GM19463 (cell line): ENCODE measurements at regions not wholly inside any gene's neighbourhood (a gene's known extent, or its start where the extent isn't known, plus 50 kb on each side); places are given as distances from the start of the nearest gene placed in this dataset.
"Not testable (repeated sequence)": the region's sequence is repeated elsewhere in the genome, so short reads cannot be mapped to it uniquely, and the experiment has no call there.

Experiments used
- ATAC-seq: cut with Tn5 transposase; IDR thresholded peaks from one replicate; pipeline ENCODE4 v1.9.1; 2021; ENCODE audit warnings: mild to moderate bottlenecking, moderate library complexity; ENCODE audit not compliant: unreplicated experiment

- ATAC-seq = no peak
Measured at GRCh38 chr5:89690331-89690730, 719.2 kb downstream of the CETN3 start.

GRCh38 chr5:89686081-89686765 is 723.3 kb downstream of the CETN3 start:
- no peak for ATAC-seq

DNA sequence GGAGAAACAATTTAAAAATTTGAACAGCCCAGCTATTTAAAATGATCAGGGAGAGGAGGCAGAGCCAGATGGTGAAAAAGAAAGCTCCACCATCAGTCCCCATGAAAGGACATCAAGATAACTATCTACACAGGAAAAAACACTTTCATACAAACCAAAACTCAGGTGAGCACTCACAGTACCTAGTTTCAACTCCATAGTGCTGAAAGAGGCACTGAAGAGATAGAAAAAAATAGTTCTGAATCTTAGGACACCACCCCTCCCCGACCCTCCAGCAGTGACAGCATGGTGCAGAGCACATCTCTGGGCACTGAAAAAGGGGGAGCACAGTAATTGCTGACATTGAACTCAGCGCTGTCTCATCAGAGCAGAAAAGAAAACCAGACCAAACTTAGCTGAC is 732.9 kb downstream of the CETN3 start:
- ATAC-seq = no peak

- ATAC-seq = no peak
Measured at GRCh38 chr5:89673019-89673418, 736.5 kb downstream of the CETN3 start.

DNA sequence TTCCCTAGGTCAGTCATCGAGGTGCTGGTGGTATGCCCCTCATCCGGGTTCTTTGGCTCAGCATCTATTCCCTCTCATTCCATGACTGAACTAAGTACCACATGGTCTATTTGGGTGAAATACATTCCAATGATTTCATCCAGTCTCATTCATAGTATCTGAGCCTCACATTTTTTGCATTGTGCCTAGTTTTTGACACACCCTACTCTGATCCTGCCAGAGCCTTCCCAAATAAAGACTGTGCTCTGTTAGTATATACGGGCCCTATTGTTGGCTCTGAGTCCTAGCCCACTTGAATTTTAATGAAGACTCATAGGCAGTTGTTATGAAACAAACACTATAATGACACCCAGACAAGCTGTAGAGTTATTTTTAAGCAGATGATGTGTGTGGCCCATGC is 740.7 kb downstream of the CETN3 start:
- no peak for ATAC-seq

DNA sequence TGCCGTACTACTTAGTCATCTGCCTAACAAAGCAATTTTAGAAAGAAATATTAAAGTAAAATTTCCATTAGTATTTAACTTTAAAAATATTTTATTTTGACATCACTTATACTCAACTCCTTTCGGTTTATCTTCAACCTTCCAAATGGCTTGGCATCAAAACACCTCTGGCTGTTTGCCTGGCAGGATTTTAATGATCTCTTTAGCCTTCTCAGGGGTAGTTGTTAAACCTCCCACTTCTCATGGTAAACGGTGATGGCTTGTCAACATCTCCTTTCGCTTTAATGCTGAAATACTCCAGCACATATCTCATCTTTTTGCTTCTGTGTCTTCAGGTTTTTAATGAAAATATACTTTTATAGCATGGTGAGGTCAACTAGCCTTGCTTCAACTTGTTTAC is 747.1 kb downstream of the CETN3 start:
- no peak for ATAC-seq

- ATAC-seq = no peak
Measured at GRCh38 chr5:89638871-89639270, 755.9 kb upstream of the MEF2C start.

- ATAC-seq = not testable (repeated sequence)
Measured at GRCh38 chr5:89634176-89634575, 751.2 kb upstream of the MEF2C start.

GRCh38 chr5:89630064-89630463 is 747.1 kb upstream of the MEF2C start:
- not testable (repeated sequence) for ATAC-seq

DNA sequence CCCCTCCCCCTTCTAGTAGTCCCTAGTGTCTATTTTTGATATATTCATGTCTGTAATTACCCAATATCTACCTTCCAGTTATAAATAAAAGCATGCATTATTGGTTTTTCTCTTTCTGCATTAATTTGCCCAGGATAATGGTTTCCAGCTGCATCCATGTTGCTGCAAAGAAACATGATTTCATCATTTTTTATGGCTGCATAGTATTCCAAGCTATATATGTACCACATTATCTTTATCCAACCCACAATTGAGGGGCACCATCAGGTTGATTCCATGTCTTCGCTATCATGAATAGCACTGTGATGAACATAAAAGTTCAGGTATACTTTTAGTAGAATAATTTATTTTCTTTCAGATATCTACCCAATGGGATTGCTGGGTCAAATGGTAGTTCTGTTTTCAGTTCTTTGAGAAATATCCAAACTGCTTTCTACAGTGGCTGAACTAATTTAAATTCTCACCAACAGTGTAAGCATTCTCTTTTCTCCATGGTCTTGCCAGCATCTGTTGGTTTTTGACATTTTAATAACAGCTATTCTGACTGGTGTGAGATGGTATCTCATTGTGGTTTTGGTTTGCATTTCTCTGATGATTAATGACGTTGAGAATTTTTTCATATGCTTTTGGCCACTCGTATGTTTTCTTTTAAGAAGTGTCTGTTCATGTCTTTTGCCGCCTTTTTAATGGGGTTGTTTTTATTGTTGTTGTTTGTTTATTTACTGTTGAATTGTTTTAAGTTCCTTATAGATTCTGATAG is 746.1 kb upstream of the MEF2C start:
- ATAC-seq = no peak

DNA sequence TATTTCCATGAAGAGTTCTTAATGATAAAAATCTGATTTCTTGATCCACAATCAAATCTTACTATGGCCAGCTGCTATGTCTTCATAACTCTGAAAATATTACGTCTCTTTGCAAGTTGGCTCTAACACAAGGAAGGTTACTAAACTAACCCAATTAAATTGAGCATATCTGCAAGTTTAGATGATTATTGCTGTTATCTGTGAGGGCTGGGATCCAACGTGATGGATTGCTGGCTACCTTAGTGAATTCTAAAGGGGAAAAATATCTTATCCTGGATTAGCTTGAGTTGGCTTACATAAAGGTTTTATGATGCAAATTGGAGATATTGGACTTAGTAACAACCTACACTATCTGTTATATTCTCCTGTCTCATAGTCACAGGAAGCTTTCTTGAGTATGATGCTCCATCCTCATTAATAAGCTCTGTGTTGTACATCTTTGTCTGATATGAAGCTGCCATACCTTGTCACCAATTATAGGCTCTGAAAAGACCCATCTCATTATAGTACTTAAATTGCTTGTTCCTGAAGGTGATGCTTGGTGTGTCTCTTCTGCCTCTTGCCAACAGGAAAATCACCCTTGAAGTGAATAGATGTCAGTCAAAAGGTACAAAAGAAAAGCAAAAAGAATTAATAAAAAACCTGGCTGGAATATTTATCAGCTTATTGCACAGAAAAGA is 733.0 kb upstream of the MEF2C start:
- no peak for ATAC-seq

DNA sequence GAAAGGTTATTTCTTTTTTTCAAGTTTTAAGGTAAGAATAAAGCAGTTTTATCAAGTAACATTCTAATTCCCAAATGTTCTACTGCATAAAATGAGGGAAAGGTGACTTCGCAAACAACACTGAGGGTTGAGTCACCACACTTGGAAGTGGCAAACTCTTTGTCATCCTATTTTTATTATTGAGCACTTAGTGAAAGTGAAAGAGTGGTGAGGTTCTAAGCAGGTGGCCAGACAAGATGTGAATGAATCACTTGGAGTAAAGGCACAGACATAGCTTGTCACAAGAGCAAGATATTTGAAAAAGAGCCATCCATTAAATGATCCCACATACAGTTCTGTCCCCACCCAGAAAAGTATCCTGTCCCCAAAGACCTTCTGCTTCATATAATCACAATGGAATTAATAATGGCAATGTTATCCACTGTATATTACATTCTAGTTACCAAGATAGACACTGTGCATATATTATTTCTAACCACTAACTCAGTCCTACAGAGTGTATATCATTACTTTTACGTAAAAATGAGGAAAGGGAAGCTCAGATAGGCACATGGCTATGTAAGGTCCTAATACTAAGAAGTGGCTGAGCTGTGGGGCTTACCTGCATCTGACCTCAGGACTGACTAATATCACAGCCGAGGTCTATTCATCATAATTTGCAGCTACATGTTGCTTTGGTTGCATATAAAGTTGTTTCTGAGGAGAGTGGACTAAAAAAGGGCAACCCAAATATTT is 730.4 kb upstream of the MEF2C start:
- ATAC-seq = peak; percentile 97

GRCh38 chr5:89606939-89607534 is 724.1 kb upstream of the MEF2C start:
- no peak for ATAC-seq

DNA sequence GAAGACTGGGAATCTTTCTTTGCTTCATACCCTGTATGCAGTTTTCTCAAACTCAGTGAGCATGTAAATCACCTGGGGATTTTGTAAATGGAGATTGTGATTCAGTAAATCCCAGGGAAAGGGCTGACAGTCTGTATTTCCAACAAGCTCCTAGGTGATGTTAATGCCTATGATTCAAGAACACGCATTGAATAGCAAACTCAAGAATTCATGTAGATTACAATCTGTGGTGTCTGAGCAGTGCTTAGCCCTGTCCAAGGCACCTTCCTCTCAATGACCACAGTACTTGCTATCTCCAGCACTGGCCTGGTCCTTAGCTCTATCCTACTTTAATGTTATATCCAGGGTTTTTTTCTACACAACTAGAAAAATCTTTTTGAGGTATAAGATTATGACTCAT is 721.4 kb upstream of the MEF2C start:
- no peak for ATAC-seq

DNA sequence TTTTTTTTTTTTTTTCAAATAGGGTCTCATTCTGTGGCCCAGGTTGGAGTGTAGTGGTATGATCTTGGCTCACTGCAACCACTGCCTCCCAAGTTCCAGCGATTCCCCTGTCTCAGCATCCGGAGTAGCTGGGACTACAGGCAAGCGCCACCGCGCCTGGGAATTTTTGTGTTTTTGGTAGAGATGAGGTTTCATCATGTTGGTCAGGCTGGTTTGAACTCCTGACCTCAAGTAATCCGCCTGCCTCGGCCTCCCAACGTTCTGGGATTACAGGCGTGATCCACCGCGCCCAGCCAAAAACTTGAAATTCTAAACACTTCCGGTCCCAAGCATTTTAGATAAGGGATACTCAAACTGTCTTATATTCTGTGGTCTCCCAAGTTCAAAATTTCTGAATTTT is 718.9 kb upstream of the MEF2C start:
- ATAC-seq = no peak

DNA sequence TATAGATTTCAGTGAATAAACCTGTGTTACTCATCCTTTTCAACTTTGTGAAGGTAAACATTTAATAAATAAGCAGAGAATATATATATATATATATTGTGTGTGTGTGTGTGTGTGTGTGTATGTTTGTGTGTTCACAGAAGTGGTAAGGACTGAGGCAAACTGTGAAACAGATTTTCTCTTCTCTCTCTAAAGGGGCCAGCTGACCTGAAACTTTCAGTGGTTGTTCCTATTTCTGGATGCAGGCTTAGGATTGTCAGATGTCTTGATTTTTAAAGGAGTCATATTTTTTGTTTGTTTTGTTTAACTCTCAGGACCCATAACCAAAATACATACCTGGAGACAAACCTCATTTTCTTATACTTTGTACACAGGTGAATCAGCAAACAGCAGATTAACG is 714.9 kb upstream of the MEF2C start:
- no peak for ATAC-seq

DNA sequence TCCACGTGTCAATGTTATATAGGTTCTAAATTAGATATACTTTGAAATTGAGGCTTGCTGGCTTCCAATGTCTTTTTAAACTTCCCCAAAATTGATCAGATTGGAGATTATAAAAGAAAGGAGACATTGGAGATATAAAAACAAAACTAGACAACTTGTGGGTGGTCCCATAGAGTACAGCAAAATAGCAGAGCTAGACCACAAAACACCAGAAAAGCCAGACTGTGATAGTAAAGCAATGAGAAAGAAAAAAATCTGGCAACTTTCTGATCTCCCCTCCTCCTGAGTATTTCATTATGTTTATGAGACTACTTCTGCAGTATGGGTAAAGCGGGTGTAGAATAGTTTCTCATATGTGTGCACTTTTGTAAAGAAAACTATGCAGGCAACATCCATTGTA is 713.8 kb upstream of the MEF2C start:
- no peak for ATAC-seq

- ATAC-seq = no peak
Measured at GRCh38 chr5:89595056-89595455, 712.1 kb upstream of the MEF2C start.

GRCh38 chr5:89584339-89584956 is 701.5 kb upstream of the MEF2C start:
- no peak for ATAC-seq

GRCh38 chr5:89583534-89583933 is 700.5 kb upstream of the MEF2C start:
- no peak for ATAC-seq
